GM19351 (cell line): ENCODE measurements at regions not wholly inside any gene's neighbourhood (a gene's known extent, or its start where the extent isn't known, plus 50 kb on each side); places are given as distances from the start of the nearest gene placed in this dataset.

ENCODE experiments used
- ATAC-seq: cut with Tn5 transposase; IDR thresholded peaks from one replicate; pipeline ENCODE4 v1.9.1; 2021; ENCODE audit warnings: mild to moderate bottlenecking, moderate library complexity; ENCODE audit not compliant: unreplicated experiment

- ATAC-seq, result no peak
Observed at GRCh38 chr11:116275635-116276034, 497.2 kb downstream of the BUD13 start.

DNA sequence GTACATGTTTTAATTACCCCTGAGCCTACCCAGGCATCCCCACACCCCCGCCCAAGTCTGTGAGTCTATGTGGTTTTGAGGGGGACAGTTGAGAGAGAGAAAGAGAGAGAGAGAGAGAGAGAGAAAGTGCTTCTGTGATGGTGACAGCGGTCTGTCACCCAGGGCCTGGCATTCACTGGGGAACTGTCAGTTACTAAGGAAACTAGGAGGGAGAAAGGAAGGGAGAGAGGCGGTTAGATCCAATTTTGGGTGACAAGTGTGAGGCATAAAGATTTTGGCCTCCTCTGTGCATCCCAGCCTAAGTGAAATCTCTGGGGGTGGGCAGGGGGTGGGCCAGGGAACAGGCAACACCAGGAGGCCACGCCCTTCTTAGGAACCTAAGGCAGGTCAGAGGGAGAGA, 498.3 kb downstream of the BUD13 start:
- ATAC-seq, result no peak

DNA sequence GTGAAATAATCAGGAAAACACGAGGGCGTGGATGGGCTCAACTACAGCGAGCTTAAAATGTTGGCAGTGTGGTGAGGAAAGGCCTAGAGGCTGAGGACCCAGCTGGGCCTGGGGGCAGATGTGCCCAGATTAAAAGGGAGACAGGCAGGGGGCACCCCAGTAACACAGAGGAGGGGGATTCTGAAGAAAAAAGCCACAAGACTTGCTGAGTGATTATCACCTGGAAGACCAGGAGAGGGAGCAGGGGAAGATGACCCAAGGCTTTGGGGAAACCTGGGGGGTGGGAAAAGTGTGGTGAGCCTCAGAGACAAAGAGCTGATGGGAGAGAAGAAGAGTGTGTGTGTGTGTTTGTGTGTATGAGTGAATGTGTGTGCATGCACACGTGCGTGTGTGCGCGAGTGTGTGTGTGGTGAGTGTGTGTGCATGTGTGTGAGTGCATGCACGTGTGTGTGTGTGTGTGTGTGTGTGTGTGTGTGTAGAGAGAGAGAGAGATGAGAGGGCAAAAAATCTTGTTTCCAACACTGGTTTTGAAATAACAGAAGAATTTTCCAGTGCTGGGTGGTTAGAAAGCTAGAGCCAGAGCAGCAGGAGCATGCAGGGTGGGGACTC, 500.5 kb downstream of the BUD13 start:
- no peak for ATAC-seq

- no peak for ATAC-seq
Observed at GRCh38 chr11:116271479-116271878, 501.3 kb downstream of the BUD13 start.

DNA sequence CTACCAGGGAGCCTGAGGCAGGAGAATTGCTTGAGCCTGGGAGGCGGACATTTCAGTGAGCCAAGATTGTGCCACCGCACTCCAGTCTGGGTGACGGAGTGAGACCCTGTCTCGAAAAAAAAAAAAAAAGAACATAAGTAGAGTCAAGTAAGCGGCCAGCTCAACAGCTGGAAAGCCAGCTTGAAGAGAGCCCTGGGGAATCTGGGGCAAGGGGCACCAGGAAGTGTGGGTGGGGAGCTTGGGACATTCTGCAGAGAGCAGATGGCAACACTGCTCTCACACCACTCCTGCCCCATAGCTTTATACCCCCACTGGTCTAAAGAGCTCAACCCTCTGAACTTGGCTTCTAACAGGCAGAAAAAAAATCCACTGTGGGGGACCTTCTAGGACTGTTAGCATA, 505.6 kb downstream of the BUD13 start:
- no peak for ATAC-seq

GRCh38 chr11:116263770-116264169, 509.0 kb downstream of the BUD13 start:
- no peak for ATAC-seq

DNA sequence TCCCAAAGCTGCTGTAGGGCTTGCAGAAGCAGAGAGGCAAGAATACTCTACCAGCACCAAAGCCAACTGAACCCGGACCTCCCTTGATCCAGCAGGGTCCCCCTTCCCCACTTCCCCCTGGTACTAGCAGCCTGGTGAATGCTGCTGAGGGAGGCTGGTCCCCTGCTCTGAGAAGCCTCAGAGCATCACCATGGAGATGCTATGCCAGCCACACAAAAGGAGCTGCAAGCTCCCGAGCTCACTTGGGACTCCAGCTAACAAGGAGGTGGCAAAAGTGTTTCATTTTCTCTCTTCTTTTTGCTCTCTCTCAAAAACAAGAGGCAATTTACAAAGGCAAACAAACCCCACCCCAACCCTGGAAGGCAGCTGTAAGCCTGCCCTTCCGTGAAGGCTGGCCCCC, 509.8 kb downstream of the BUD13 start:
- ATAC-seq, result no peak

- ATAC-seq, result no peak
Observed at GRCh38 chr11:116262370-116262769, 510.4 kb downstream of the BUD13 start.

GRCh38 chr11:116261606-116262005, 511.2 kb downstream of the BUD13 start:
- ATAC-seq, result no peak

DNA sequence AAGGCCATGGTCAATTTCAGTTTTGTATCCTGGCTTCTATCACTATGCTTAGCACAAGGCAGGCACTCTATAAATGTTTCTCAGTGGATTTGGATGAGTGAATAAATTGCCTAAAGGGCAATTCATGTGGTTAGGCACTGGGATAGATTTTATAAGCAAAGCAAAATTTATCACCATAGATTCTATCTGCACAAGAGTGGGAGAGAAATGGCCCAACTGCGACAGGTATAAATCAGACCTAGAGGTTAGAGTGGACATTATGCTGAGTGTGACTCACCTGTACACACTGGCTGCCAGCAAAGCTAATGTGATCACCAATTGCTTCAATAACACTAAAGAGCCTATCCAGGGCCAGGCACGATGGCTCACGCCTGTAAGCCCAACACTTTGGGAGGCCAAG, 514.0 kb downstream of the BUD13 start:
- ATAC-seq, result no peak

DNA sequence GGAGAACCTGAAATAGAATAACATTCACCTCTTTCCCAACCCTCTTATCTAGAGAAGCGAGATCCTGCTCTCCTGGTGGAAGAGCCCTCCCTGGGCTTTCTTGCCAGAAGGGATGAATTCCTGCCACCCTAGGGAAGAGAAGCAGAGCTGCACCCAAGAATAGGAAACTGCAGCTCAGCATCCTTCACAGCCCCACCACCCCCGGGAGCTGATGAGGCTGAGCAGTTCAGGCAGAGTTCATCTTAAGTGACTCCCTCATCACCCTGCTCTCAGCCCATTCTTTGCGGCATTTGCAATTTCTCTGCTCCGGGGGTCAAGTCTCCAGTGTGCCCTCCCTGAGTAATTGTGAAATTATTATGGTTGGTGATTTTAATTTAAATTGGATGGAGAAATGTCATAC, 514.9 kb downstream of the BUD13 start:
- ATAC-seq, result no peak

GRCh38 chr11:116257092-116257491, 515.7 kb downstream of the BUD13 start:
- no peak for ATAC-seq

GRCh38 chr11:116256215-116256614, 516.6 kb downstream of the BUD13 start:
- ATAC-seq, result no peak

DNA sequence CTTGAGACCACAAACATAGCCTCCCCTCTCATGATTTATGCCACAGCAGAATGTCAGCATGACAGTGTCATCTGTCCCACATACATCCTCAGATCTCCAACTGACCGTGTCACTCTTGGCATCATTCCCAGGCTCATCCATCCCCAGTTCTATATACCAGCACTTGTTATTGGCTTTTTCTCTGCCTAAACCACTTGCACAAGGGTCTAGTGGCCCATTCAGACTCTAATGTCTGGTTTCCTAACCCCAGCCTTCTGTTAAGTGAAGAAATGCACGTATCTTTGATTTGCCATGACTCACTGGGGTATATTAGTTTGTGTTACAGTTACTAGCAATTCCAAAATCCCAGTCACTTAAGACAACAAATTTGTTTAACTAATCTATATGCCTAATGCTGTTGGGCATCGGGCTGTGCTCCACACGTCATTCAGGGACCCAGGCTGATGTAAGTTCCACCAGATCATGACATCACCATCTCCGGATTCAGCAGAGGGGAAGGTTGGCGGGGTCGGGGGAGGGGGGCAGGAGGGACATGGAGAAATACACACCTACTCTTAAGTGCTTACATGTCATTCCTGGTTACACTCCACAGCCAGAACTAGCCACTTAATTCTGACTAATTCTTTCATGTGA, 517.4 kb downstream of the BUD13 start:
- ATAC-seq, result no peak

GRCh38 chr11:116250155-116250554, 522.6 kb downstream of the BUD13 start:
- ATAC-seq, result no peak

- ATAC-seq, result no peak
Observed at GRCh38 chr11:116249561-116249960, 523.2 kb downstream of the BUD13 start.

- no peak for ATAC-seq
Observed at GRCh38 chr11:116244889-116245288, 527.9 kb downstream of the BUD13 start.

- no peak for ATAC-seq
Observed at GRCh38 chr11:116244439-116244838, 528.3 kb downstream of the BUD13 start.

DNA sequence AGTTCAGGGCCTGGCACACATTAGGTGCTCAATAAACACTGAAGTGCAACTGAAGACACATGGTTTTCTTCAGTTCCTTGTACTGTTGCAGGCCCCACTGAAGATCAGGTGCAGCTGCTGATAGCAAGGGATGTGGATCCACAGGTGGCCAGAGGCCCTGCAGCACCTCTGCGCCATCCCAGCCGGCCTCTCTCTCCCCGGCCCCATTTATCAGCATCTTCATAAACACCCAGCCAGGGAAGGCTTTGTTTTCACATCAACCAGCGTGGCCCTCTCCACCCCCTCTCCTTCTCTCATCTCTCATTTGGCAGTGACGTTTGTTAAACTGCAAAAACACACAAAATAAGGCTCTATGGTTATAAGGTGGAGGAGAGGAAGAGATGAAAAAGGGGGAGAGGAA, 528.8 kb downstream of the BUD13 start:
- ATAC-seq, result no peak

- ATAC-seq, result no peak
Observed at GRCh38 chr11:116242006-116242405, 530.8 kb downstream of the BUD13 start.

DNA sequence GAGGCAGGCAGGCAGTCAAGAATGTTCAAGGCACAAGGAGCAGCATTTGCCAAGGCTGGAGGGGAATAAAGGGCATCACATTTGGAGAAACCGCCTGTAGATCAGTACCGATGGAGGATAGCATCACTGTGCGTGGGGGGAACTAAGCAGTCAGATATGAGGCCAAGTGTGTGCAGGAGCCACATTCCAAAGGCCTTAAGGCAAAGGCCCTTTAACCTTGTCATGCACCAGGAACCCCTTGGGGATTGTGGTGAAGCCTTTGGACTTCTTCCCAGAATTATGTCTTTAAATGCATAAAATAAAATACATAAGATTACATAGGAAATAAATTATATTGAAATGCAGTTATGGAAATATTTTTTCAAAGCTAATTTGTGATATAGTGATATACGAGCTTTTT, 532.1 kb downstream of the BUD13 start:
- ATAC-seq, result no peak

GRCh38 chr11:116239247-116239646, 533.5 kb downstream of the BUD13 start:
- no peak for ATAC-seq

GRCh38 chr11:116234989-116235568, 537.7 kb downstream of the BUD13 start:
- no peak for ATAC-seq
